ENCODE measurements at regions not wholly inside any gene's neighbourhood (a gene's known extent, or its start where the extent isn't known, plus 50 kb on each side); places are given as distances from the start of the nearest gene placed in this dataset.

GRCh38 chr10:53476650-53477312, 704.2 kb upstream of the MBL2 start:
- TF ChIP-seq POLR2A (IDR thresholded peaks at IDR 0.05) (no peak), CTCF (IDR thresholded peaks at IDR 0.05) (no peak)

Data from thyroid gland (tissue), 4 donors.